ENCODE measurements at regions not wholly inside any gene's neighbourhood (a gene's known extent, or its start where the extent isn't known, plus 50 kb on each side); places are given as distances from the start of the nearest gene placed in this dataset.

DNA sequence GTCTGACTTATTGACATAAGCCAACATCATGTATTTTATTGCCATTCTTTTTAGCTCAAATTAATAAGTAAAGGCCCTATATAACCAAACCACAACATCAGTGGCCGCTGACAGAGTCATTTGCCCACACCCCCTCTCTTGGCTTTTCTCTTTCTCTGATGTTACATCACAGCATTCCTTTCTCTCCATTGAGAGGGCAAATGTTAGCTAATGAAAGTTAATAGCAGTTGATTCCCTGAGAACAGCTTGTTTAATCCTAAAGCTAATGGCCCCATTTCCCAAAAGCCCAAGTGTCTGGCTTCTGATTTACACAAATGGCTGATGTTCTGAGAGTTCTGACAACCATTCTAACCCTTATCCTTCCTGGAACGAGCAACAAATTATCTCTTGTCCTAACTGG lies 308.8 kb downstream of the SNAPC1 start:
- FAIRE-seq (no peak), DNase-seq (ENCODE audit: extremely low read depth in 1 of 4, low spot score in 3 of 4) (no peak), ATAC-seq (no peak)
- Histone ChIP-seq H2AFZ (ENCODE audit: low read depth, low read length) (no peak overlapping the region), H3K4me3 (no peak overlapping the region), H3K27ac (ENCODE audit: extremely low read depth, low read depth, low read length) (no peak overlapping the region), H3K9ac (ENCODE audit: insufficient read depth in 1 of 2, low read depth in 2 of 2, low read length in 2 of 2) (no peak overlapping the region), H3K4me1 (replicated peaks in 1 of 2; ENCODE audit: control insufficient read depth in 2 of 2, insufficient read depth in 2 of 2, low read length in 2 of 2) (no peaks in the 10 kb centered on the region), H3K9me1 (ENCODE audit: control insufficient read depth, insufficient read depth, low read length) (no peaks in the 10 kb centered on the region), H3K27me3 (ENCODE audit: control insufficient read depth in 2 of 2, insufficient read depth in 2 of 2, low read length in 2 of 2) (no peaks in the 10 kb centered on the region), H3K9me3 (replicated peaks; ENCODE audit: control insufficient read depth, insufficient read depth, low read depth, low read length) (no peaks in the 10 kb centered on the region), H4K20me1 (replicated peaks; ENCODE audit: control insufficient read depth, insufficient read depth, low read length) (no peaks in the 10 kb centered on the region), H3K36me3 (ENCODE audit: control insufficient read depth, insufficient read depth, low read length) (no peaks in the 10 kb centered on the region), H3K4me2 (ENCODE audit: insufficient read depth, low read length) (no peak overlapping the region), H3K79me2 (ENCODE audit: control insufficient read depth, insufficient read depth, low read length) (no peaks in the 10 kb centered on the region)
- in situ Hi-C loops (cut with MboI): no loop called here
- CTCF ChIA-PET (ENCODE audit: low intra/inter-chr PET ratio): no interaction called here
- no TSS peak for BruUV-seq (replicated peaks)
- 0% methylated on average over 2 of the region's 2 CpGs for WGBS (ENCODE audit: insufficient coverage, low coverage, missing lambda C conversion rate)
- TF ChIP-seq TGIF2 (CRISPR knock-in tag; IDR thresholded peaks at IDR 0.05): no peak
- no peak for TF ChIP-seq HDAC6 (IDR thresholded peaks at IDR 0.05; ENCODE audit: low read depth, low read length)
- no peak for TF ChIP-seq TCF3 (CRISPR knock-in tag; IDR thresholded peaks at IDR 0.05)
- TF ChIP-seq, protein P1, sequence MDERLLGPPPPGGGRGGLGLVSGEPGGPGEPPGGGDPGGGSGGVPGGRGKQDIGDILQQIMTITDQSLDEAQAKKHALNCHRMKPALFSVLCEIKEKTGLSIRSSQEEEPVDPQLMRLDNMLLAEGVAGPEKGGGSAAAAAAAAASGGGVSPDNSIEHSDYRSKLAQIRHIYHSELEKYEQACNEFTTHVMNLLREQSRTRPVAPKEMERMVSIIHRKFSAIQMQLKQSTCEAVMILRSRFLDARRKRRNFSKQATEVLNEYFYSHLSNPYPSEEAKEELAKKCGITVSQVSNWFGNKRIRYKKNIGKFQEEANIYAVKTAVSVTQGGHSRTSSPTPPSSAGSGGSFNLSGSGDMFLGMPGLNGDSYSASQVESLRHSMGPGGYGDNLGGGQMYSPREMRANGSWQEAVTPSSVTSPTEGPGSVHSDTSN (CRISPR knock-in tag; IDR thresholded peaks at IDR 0.05; ENCODE audit: low read depth): no peak
- TF ChIP-seq, protein P1 (tag; conservative IDR thresholded peaks at IDR 0.05; ENCODE audit: low read depth): no peak
- TF ChIP-seq, protein P2, sequence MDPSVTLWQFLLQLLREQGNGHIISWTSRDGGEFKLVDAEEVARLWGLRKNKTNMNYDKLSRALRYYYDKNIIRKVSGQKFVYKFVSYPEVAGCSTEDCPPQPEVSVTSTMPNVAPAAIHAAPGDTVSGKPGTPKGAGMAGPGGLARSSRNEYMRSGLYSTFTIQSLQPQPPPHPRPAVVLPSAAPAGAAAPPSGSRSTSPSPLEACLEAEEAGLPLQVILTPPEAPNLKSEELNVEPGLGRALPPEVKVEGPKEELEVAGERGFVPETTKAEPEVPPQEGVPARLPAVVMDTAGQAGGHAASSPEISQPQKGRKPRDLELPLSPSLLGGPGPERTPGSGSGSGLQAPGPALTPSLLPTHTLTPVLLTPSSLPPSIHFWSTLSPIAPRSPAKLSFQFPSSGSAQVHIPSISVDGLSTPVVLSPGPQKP (CRISPR knock-in tag; IDR thresholded peaks at IDR 0.05): no peak
- no peak for TF ChIP-seq MNT (conservative IDR thresholded peaks at IDR 0.05)
- no peak for TF ChIP-seq NFXL1 (CRISPR knock-in tag; IDR thresholded peaks at IDR 0.05)
- no peak for TF ChIP-seq ERF (CRISPR knock-in tag; IDR thresholded peaks at IDR 0.05)
- TF ChIP-seq ATF7 (IDR thresholded peaks at IDR 0.05): no peak
- no peak for TF ChIP-seq RBM22 (IDR thresholded peaks at IDR 0.05; ENCODE audit: low read depth, low read length, poor library complexity, severe bottlenecking)
- no peak for TF ChIP-seq HMGXB4 (CRISPR knock-in tag; IDR thresholded peaks at IDR 0.05)
- POLR2A ChIA-PET: interaction anchor here (1.0 kb wide), 1 partner anchor 8 kb away, joined by 3 read pairs; no protein-coding TSS in a partner anchor
- intact Hi-C loops (cut with micrococcal nuclease): no loop called here
